Lower leg skin (tissue), 4 donors: ENCODE measurements at regions not wholly inside any gene's neighbourhood (a gene's known extent, or its start where the extent isn't known, plus 50 kb on each side); places are given as distances from the start of the nearest gene placed in this dataset.
"Not testable (repeated sequence)": the region's sequence is repeated elsewhere in the genome, so short reads cannot be mapped to it uniquely, and the experiment has no call there.

ENCODE experiments used
- DNase-seq, 2 donors: peaks; one replicate each; pipeline ENCODE4 v3.0.0-alpha.2; 2019; ENCODE audit warnings: low spot score in 2 of 2
- H3K4me3 ChIP-seq: fragments of 200-600 bp; sonication (generic); 2 replicates; pipeline ENCODE4 v1.5.1; 2017; ENCODE audit warnings: mild to moderate bottlenecking, low read depth; ENCODE audit not compliant: poor library complexity, severe bottlenecking
- POLR2A ChIP-seq, 2 donors: fragments of 450-650 bp; IDR thresholded peaks; one replicate each; pipeline ENCODE4 v1.6.1; 2016 to 2017; ENCODE audit warnings: antibody characterized with exemption in 2 of 2, mild to moderate bottlenecking in 1 of 2, moderate library complexity in 1 of 2
- WGBS, 2 donors: methylation state at CpG; one replicate each; pipeline ENCODE4 v1.1.5; 2018; 5-methylcytosine and 5-hydroxymethylcytosine counted together
- intact Hi-C: fragments of 100-400 bp; cut with DNase I; formaldehyde crosslinking; loops from one replicate; pipeline ENCODE4 v1.15.0; 2023; ENCODE audit warnings: low total_unique reads
- TF ChIP-seq, protein P1 (sequence below), 3 donors: fragments of 450-650 bp; IDR thresholded peaks; one replicate each; pipeline ENCODE4 v1.5.1; 2016; ENCODE audit warnings: antibody characterized with exemption in 3 of 3, mild to moderate bottlenecking in 3 of 3, moderate library complexity in 2 of 3

DNA sequence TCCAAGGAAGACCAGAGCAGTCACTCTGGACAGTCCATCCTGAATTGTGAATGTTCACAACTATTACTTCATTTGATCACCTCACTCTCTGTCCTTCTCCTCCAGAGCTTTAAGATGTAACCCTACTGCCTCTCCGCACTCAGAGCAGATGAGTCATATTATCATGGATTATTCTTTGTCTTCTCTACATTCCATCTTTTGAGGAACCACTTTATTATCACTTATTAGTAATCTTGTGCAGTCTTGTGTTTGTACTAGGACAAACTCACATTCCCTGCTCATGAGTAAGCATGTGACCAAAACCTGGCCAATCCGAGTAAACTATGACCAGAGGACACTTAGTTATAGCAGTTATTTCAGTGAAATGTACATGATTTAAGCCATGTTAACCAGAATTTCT lies 401.5 kb upstream of the ADGRB3 start:
- no peak overlapping the region for H3K4me3 ChIP-seq
- intact Hi-C loops = no loop called here
- TF ChIP-seq, protein P1, sequence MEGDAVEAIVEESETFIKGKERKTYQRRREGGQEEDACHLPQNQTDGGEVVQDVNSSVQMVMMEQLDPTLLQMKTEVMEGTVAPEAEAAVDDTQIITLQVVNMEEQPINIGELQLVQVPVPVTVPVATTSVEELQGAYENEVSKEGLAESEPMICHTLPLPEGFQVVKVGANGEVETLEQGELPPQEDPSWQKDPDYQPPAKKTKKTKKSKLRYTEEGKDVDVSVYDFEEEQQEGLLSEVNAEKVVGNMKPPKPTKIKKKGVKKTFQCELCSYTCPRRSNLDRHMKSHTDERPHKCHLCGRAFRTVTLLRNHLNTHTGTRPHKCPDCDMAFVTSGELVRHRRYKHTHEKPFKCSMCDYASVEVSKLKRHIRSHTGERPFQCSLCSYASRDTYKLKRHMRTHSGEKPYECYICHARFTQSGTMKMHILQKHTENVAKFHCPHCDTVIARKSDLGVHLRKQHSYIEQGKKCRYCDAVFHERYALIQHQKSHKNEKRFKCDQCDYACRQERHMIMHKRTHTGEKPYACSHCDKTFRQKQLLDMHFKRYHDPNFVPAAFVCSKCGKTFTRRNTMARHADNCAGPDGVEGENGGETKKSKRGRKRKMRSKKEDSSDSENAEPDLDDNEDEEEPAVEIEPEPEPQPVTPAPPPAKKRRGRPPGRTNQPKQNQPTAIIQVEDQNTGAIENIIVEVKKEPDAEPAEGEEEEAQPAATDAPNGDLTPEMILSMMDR (IDR thresholded peaks at IDR 0.05) = no peak
- WGBS, 2 donors = 81 to 86% methylated on average over 2 of the region's 2 CpGs
- no peak for DNase-seq

DNA sequence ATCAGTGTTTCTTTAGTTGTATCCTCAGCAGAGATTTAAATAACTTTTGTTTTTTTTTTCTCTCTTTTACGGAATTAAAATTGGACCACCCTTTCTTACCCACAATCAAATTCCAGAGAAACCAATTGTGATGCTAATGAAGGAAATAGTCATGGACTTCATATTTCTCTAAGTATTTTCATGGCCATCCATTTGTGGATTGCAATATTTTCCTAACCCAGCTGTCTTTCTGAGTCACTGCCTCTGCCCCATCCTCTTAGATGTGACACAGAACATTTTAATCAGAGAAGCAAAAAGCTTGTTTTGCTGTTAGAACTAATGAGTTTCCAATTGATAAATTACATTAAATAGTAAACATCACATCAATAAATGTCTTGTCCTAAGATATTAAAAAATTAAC lies 405.5 kb upstream of the ADGRB3 start:
- TF ChIP-seq, protein P1 (IDR thresholded peaks at IDR 0.05) = no peak
- TF ChIP-seq POLR2A (IDR thresholded peaks at IDR 0.05) = no peak
- intact Hi-C loops = no loop called here
- H3K4me3 ChIP-seq = no peak overlapping the region
- no peak for DNase-seq
- WGBS, 2 donors = 50 to 58% methylated on average over 1 of the region's 1 CpG

DNA sequence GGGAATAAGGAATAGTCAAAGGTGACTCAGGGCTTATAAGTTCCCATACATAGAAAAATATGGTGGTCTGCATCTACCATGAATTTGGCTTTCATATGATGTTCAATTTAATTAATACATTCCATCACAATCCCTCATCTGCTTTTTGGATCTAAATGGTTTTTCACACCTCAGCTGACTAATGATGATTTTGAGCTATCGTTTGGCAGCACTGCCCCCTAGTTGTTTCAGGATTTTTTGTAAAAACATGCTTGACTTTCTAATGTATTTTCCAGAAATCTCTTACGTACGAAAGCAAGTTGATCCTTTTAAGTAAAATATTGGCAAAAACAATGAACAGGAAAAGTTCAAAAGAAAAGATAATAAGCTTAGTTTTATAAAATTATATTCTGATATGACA lies 408.6 kb upstream of the ADGRB3 start:
- DNase-seq = no peak
- no peak for TF ChIP-seq POLR2A (IDR thresholded peaks at IDR 0.05)
- TF ChIP-seq, protein P1 (IDR thresholded peaks at IDR 0.05) = no peak
- H3K4me3 ChIP-seq = no peak overlapping the region
- intact Hi-C loops = no loop called here
- WGBS, 2 donors = 31 to 36% methylated on average over 3 of the region's 3 CpGs

DNA sequence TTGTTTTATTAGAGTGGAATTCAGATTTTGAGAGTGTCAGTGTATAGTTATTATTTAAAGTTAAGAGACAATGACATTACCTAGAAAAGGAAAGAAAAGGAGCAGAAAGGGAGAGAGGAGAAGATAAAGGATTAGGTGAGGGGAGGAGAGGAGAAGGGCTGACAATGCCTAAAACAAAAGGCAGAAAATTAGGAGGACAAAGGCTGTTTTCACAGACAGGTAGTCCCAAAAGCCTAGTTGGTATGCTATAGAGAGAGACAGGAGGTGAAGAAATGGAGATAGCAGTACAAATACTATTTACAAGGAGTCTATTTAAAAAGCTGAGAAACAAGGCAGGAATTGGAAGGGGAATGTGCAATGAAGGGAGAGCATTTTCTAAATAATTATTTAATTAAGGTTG lies 409.4 kb upstream of the ADGRB3 start:
- no peak overlapping the region for H3K4me3 ChIP-seq
- no peak for DNase-seq
- TF ChIP-seq, protein P1 (IDR thresholded peaks at IDR 0.05) = no peak
- no peak for TF ChIP-seq POLR2A (IDR thresholded peaks at IDR 0.05)
- intact Hi-C loops = no loop called here

DNA sequence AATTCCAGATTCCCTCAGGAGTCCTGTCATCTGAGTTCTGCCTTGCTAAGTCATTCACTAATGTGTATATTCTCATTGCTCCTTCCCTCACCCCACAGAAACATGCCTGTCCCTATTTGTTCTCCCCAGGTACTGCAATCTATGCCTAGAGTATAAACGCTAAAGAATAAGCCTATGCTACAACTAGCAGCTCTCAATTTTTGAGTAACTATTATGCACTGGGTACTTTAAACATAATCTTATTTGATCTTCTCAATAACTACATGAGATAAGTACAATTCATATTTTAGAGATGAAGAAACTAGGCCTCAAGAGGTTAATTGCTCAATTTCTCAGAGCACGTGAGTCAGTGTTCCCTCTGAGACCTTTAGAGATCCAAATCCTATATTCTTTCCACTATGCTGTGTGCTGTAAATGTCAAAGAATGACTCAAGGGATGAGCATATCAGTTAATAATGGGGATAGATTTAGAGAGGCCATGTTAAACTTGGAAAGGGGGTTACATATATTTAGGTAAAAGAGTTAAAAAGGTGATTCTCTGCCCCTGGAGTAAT lies 423.8 kb upstream of the ADGRB3 start:
- intact Hi-C loops = no loop called here
- 81 to 83% methylated on average over 2 of the region's 2 CpGs for WGBS, 2 donors
- TF ChIP-seq, protein P1 (IDR thresholded peaks at IDR 0.05) = no peak
- TF ChIP-seq POLR2A (IDR thresholded peaks at IDR 0.05) = no peak
- no peak overlapping the region for H3K4me3 ChIP-seq
- DNase-seq = no peak

DNA sequence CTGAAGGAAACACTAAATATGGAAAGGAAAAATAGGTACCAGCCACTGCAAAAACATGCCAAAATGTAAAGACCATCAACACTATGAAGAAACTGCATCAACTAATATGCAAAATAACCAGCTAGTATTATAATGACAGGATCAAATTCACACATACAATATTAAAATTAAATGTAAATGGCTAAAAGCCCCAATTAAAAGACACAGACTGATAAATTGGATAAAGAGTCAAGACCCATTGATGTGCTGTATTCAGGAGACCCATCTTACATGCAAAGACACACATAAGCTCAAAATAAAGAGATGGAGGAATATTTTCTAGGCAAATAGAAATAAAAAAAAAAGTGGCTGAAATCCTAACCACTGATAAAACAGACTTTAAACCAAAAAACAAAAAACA lies 427.5 kb upstream of the ADGRB3 start:
- intact Hi-C loops, DNase-seq, H3K4me3 ChIP-seq: not testable (repeated sequence)
